Stimulated activated CD8-positive, alpha-beta memory T cell treated with anti-CD3 and anti-CD28 coated beads, Interleukin-7, amount 100 ng/mL, for 4 hours (primary cell): ENCODE measurements at regions not wholly inside any gene's neighbourhood (a gene's known extent, or its start where the extent isn't known, plus 50 kb on each side); places are given as distances from the start of the nearest gene placed in this dataset.
"Not testable (repeated sequence)": the region's sequence is repeated elsewhere in the genome, so short reads cannot be mapped to it uniquely, and the experiment has no call there.

Experiments used
- DNase-seq, 2 donors: peaks; one replicate each; pipeline ENCODE4 v3.0.0-alpha.2; 2020; ENCODE audit warnings: low read depth in 2 of 2

- DNase-seq: no peak
Observed at GRCh38 chrX:13223868-13224567, 95.8 kb downstream of the ATXN3L start.

GRCh38 chrX:13220916-13221315 lies 98.9 kb downstream of the ATXN3L start:
- no peak for DNase-seq

- DNase-seq: no peak
Observed at GRCh38 chrX:13219991-13220764, 99.7 kb downstream of the ATXN3L start.

GRCh38 chrX:13218758-13219157 lies 101.1 kb downstream of the ATXN3L start:
- no peak for DNase-seq

GRCh38 chrX:13216139-13216538 lies 103.7 kb downstream of the ATXN3L start:
- DNase-seq: no peak

GRCh38 chrX:13215729-13216128 lies 104.1 kb downstream of the ATXN3L start:
- DNase-seq: no peak

- DNase-seq: no peak
Observed at GRCh38 chrX:13212191-13212651, 107.6 kb downstream of the ATXN3L start.

GRCh38 chrX:13210142-13210541 lies 109.7 kb downstream of the ATXN3L start:
- not testable (repeated sequence) for DNase-seq

GRCh38 chrX:13209704-13210103 lies 110.1 kb downstream of the ATXN3L start:
- not testable (repeated sequence) for DNase-seq

GRCh38 chrX:13208281-13208935 lies 111.4 kb downstream of the ATXN3L start:
- no peak for DNase-seq

GRCh38 chrX:13203271-13203670 lies 116.6 kb downstream of the ATXN3L start:
- no peak for DNase-seq

- no peak for DNase-seq
Observed at GRCh38 chrX:13201605-13202219, 118.1 kb downstream of the ATXN3L start.

GRCh38 chrX:13200398-13200797 lies 119.5 kb downstream of the ATXN3L start:
- no peak for DNase-seq

- no peak for DNase-seq
Observed at GRCh38 chrX:13198762-13199064, 121.1 kb downstream of the ATXN3L start.

GRCh38 chrX:13198056-13198761 lies 121.6 kb downstream of the ATXN3L start:
- no peak for DNase-seq

- no peak for DNase-seq
Observed at GRCh38 chrX:13196782-13197181, 123.1 kb downstream of the ATXN3L start.

GRCh38 chrX:13195340-13195739 lies 124.5 kb downstream of the ATXN3L start:
- DNase-seq: no peak

- DNase-seq: no peak
Observed at GRCh38 chrX:13194291-13195103, 125.4 kb downstream of the ATXN3L start.

GRCh38 chrX:13190051-13190450 lies 129.8 kb downstream of the ATXN3L start:
- DNase-seq: no peak

- no peak for DNase-seq
Observed at GRCh38 chrX:13189380-13189779, 130.5 kb downstream of the ATXN3L start.
